ENCODE measurements at regions not wholly inside any gene's neighbourhood (a gene's known extent, or its start where the extent isn't known, plus 50 kb on each side); places are given as distances from the start of the nearest gene placed in this dataset.

GRCh38 chr6:30396833-30397479 is 52.0 kb downstream of the RPP21 start:
- DNase-seq, result peak; percentile 86

DNA sequence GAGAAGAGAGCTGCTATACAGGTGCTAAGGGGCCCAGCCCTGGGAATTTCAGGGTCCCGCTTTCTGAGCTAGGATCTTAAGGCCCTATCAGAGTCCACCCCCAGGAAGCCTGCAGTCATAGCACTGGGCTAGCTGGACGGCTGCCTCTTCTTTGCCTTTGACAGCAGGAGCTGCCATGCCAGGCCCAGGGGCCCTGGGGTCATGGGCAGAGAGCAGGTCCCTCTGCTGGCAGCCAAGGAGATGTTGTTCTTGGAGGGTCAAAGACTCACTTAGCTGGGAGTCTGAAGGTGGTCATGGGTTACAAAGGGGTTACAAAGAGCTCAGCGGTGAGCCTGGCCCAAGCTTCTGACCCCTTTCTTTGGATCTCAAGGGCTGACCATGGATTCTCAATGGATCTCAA is 52.7 kb downstream of the RPP21 start:
- DNase-seq, result peak; percentile 33

DNA sequence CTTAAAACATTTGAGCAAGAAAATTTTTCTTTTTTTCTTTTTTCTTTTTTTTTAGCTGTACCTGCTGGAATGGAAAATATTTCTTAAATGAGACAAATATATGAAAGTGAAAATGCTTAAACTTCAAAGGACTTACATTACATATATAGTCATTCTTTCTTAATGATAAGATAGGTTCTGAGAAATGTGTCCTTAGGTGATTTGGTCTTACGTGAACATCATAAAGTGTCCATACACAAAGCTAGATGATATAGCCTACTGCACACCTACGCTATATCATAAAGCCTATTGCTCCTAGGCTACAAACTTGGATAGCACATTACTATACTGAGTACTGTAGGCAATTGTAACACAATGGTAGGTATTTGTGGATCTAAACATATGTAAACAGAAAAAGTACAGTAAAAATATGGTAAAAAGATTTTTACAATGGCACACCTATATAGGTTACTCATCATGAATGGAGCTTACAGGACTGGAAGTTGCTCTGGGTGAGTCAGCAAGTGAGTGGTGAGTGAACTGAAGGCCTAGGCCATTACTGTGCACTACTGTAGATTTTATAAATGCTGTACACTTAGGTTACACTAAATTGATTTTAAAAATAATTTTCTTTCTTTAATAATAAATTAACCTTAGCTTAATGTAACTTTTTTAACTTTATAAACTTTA is 54.6 kb downstream of the RPP21 start:
- no peak for DNase-seq

DNA sequence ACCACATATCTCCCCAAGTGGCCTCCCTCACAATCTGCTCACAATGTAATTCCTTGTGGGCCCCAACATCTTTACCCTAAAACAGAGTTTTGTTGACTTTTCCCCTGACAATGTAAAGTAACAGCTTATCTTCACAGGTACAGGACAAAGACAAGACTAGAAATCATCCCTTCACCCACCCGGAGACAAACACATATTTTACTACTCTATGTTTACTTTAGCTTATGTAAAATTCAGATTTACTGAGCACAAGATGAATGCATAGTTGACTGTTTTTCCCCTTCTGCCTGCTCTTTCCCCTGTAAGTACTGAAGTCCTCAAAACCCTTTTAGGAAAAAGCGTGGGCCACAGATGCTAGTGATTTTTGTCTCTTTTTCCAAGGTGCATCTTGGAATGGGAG is 61.0 kb downstream of the RPP21 start:
- no peak for DNase-seq

DNA sequence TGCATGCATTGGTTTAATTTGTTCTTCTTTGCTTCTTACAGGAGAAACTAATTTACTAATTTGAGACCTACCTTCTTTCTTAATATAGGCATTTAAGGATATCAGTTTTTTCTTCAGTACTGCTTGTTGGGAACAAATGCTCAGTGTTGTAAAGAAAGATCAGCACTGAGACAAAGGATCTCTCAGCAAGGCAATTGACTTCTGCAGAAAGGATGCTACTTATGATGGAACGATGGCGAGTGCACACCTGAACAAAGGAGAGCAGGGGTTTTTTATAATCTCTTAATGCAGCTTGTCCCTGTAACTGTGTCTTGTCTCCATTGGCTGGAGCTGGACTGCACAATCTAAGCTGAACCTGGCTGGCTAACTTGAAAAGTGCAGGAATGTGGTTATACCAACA is 64.2 kb downstream of the RPP21 start:
- DNase-seq, result no peak

DNA sequence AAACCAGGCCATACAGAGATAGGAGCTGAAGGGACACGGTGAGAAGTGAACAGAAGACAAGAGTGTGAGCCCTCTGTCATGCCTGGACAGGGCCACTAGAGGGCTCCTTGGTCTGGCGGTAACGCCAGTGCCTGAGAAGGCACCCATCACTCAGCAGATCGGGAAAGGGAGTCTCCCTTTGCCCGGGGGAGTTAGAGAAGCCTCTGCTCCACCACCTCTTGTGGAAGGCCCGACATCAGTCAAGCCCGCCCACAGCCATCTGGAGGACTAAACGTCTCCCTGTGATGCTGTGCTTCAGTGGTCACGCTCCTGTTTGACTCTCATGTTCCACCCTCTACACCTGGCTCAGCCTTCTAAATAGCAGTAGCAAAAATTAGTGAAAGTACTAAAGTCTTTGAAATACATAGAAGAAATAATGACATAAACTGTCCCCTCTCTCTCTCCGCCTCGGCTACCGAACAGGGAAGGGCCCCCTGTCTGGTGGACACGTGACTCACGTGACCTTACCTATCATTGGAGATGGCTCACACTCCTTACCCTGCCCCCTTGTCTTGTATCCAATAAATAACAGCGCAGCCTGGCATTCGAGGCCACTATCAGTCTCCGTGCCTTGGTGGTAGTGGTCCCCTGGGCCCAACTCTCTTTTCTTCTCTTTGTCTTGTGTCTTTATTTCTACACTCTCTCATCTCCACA is 66.7 kb downstream of the RPP21 start:
- peak; percentile 71 for DNase-seq

- DNase-seq, result no peak
These were observed 70.9 kb upstream of the HLA-E start for GRCh38 chr6:30418448-30418847.

GRCh38 chr6:30424549-30424948 is 64.8 kb upstream of the HLA-E start:
- no peak for DNase-seq

Data from RPMI8226 (cell line).